WTC11 (cell line): ENCODE measurements at regions not wholly inside any gene's neighbourhood (a gene's known extent, or its start where the extent isn't known, plus 50 kb on each side); places are given as distances from the start of the nearest gene placed in this dataset.

Experiments
- ATAC-seq: fragments of 200-7000 bp; cut with Tn5 transposase; 2 replicates; pipeline ENCODE4 v1.10.0; 2021; ENCODE audit warnings: mild to moderate bottlenecking, moderate library complexity
- CTCF ChIA-PET: fragments of 300-600 bp; sonication (Branson Sonifier 250); formaldehyde crosslinking; loops from one replicate; lab custom pipeline; 2021; ENCODE audit warnings: antibody characterized with exemption; lab: Charles Lee
- POLR2A ChIA-PET: fragments of 350-600 bp; sonication (Branson Sonifier 250); formaldehyde crosslinking; loops from one replicate; lab custom pipeline; 2021; ENCODE audit warnings: antibody characterized with exemption; lab: Charles Lee
- DNase-seq: peaks from one replicate; pipeline ENCODE4 v3.0.0; 2021; ENCODE audit warnings: low spot score
- H3K27ac Mint-ChIP-seq: 2 replicates; pipeline ENCODE4 v1.8.0; 2021; ENCODE audit warnings: mixed read lengths
- H3K27me3 Mint-ChIP-seq: 2 replicates; pipeline ENCODE4 v1.8.0; 2021; ENCODE audit warnings: low read depth, mild to moderate bottlenecking, moderate library complexity, mixed read lengths
- H3K36me3 Mint-ChIP-seq: 2 replicates; pipeline ENCODE4 v1.8.0; 2021; ENCODE audit warnings: mixed read lengths
- H3K4me1 Mint-ChIP-seq: 2 replicates; pipeline ENCODE4 v1.8.0; 2022; ENCODE audit warnings: mixed read lengths
- H3K4me3 Mint-ChIP-seq: 2 replicates; pipeline ENCODE4 v1.8.0; 2021; ENCODE audit warnings: mild to moderate bottlenecking, moderate library complexity, mixed read lengths
- H3K9me3 Mint-ChIP-seq: 2 replicates; pipeline ENCODE4 v1.8.0; 2021; ENCODE audit warnings: mixed read lengths
- AFF4 ChIP-seq: sonication (generic); formaldehyde crosslinking; IDR thresholded peaks from 2 replicates; pipeline ENCODE4 v1.8.1; 2023; ENCODE audit warnings: mild to moderate bottlenecking, missing genetic modification reagents, borderline replicate concordance
- AR ChIP-seq: fragments of 250-450 bp; sonication (Bioruptor Pico); IDR thresholded peaks from 2 replicates; pipeline ENCODE4 v1.9.0; 2021; ENCODE audit warnings: mild to moderate bottlenecking
- ATF2 ChIP-seq: sonication (generic); formaldehyde crosslinking; IDR thresholded peaks from 2 replicates; pipeline ENCODE4 v1.8.1; 2022; ENCODE audit warnings: low read depth, missing genetic modification reagents, borderline replicate concordance
- E2F4 ChIP-seq: sonication (generic); formaldehyde crosslinking; IDR thresholded peaks from 2 replicates; pipeline ENCODE4 v1.8.1; 2022; ENCODE audit warnings: low read depth, mild to moderate bottlenecking, moderate library complexity, missing genetic modification reagents, borderline replicate concordance
- ESRRA ChIP-seq: sonication (generic); formaldehyde crosslinking; IDR thresholded peaks from 2 replicates; pipeline ENCODE4 v1.8.1; 2022; ENCODE audit warnings: mild to moderate bottlenecking, missing genetic modification reagents, borderline replicate concordance
- FOXK1 ChIP-seq: sonication (generic); formaldehyde crosslinking; IDR thresholded peaks from 2 replicates; pipeline ENCODE4 v1.8.0; 2022; ENCODE audit warnings: mild to moderate bottlenecking, moderate library complexity, missing genetic modification reagents
- FOXP4 ChIP-seq: sonication (generic); formaldehyde crosslinking; IDR thresholded peaks from 2 replicates; pipeline ENCODE4 v1.8.0; 2022; ENCODE audit warnings: mild to moderate bottlenecking, missing genetic modification reagents
- MYBL2 ChIP-seq: sonication (generic); formaldehyde crosslinking; IDR thresholded peaks from 2 replicates; pipeline ENCODE4 v1.8.1; 2023; ENCODE audit warnings: mild to moderate bottlenecking, moderate library complexity, missing genetic modification reagents
- STAT6 ChIP-seq: sonication (generic); formaldehyde crosslinking; conservative IDR thresholded peaks from 2 replicates; pipeline ENCODE4 v1.8.1; 2023; ENCODE audit warnings: mild to moderate bottlenecking, low read depth, missing genetic modification reagents, moderate library complexity
- TEAD1 ChIP-seq: sonication (generic); formaldehyde crosslinking; IDR thresholded peaks from 2 replicates; pipeline ENCODE4 v1.8.0; 2022; ENCODE audit warnings: mild to moderate bottlenecking, missing genetic modification reagents
- ZBTB43 ChIP-seq: sonication (generic); formaldehyde crosslinking; IDR thresholded peaks from 2 replicates; pipeline ENCODE4 v1.8.1; 2023; ENCODE audit warnings: mild to moderate bottlenecking, missing genetic modification reagents
- ZNF317 ChIP-seq: sonication (generic); formaldehyde crosslinking; IDR thresholded peaks from 2 replicates; pipeline ENCODE4 v1.8.1; 2023; ENCODE audit warnings: low read depth, mild to moderate bottlenecking, moderate library complexity, missing genetic modification reagents, borderline replicate concordance
- ZNF396 ChIP-seq: fragments of 250-450 bp; sonication (Bioruptor Pico); IDR thresholded peaks from 2 replicates; pipeline ENCODE4 v1.8.0; 2021; ENCODE audit warnings: mild to moderate bottlenecking, moderate library complexity, borderline replicate concordance
- ZNF512 ChIP-seq: sonication (generic); formaldehyde crosslinking; IDR thresholded peaks from 2 replicates; pipeline ENCODE4 v1.8.1; 2022; ENCODE audit warnings: missing genetic modification reagents, borderline replicate concordance

- TF ChIP-seq ATF2 (CRISPR knock-in tag) (no peak), FOXK1 (CRISPR knock-in tag) (no peak), ZNF512 (CRISPR knock-in tag) (no peak)
These were observed 84.4 kb upstream of the ADAMTS16 start (continued) for GRCh38 chr5:5055712-5056111.

- no peak overlapping the region for H3K27ac Mint-ChIP-seq
- peaks cover under 1% of the 10 kb centered on the region for H3K4me1 Mint-ChIP-seq
- H3K27me3 Mint-ChIP-seq: peaks cover 18% of the 10 kb centered on the region
- H3K9me3 Mint-ChIP-seq: peaks cover 19% of the 10 kb centered on the region
- ATAC-seq: no peak
- POLR2A ChIA-PET: no interaction called here
- CTCF ChIA-PET: no interaction called here
- H3K36me3 Mint-ChIP-seq: peaks cover under 1% of the 10 kb centered on the region; the same call in 1 of the 2 replicates
- H3K4me3 Mint-ChIP-seq: no peak overlapping the region
- DNase-seq: no peak
- TF ChIP-seq ZBTB43 (CRISPR knock-in tag) (no peak), ESRRA (CRISPR knock-in tag) (no peak), MYBL2 (CRISPR knock-in tag) (no peak), E2F4 (CRISPR knock-in tag) (no peak), ZNF396 (CRISPR knock-in tag) (no peak), ZNF317 (CRISPR knock-in tag) (no peak), TEAD1 (CRISPR knock-in tag) (no peak), STAT6 (CRISPR knock-in tag) (no peak), AR (CRISPR knock-in tag) (no peak), AFF4 (CRISPR knock-in tag) (no peak), FOXP4 (CRISPR knock-in tag) (no peak)
These were observed 78.3 kb upstream of the ADAMTS16 start for GRCh38 chr5:5061836-5062235.
